IMR-90 (cell line): ENCODE measurements at regions not wholly inside any gene's neighbourhood (a gene's known extent, or its start where the extent isn't known, plus 50 kb on each side); places are given as distances from the start of the nearest gene placed in this dataset.

ENCODE experiments used
- ATAC-seq: fragments of 200-7000 bp; cut with Tn5 transposase; 2 replicates; pipeline ENCODE4 v1.9.1; 2020; ENCODE audit warnings: low read depth, mild to moderate bottlenecking, moderate library complexity
- BruUV-seq: library from RNA; stranded (reverse); fragments of 400-500 nt; replicated peaks from 2 replicates; lab custom pipeline; 2021; lab: Mats Ljungman, UMichigan
- CTCF ChIA-PET: fragments of 300-600 bp; formaldehyde crosslinking; extraction: SDS; loops from one replicate; lab custom pipeline; 2021; ENCODE audit warnings: antibody characterized with exemption; lab: Yijun Ruan, JAX
- POLR2A ChIA-PET: fragments of 300-600 bp; sonication (Branson Sonifier 250); formaldehyde crosslinking; loops from one replicate; lab custom pipeline; 2022; ENCODE audit warnings: antibody characterized with exemption; ENCODE audit not compliant: unreplicated experiment; lab: Charles Lee
- DNase-seq: peaks from one replicate; pipeline ENCODE4 v3.0.0; 2013
- H2AFZ ChIP-seq: replicated peaks from 2 replicates; pipeline ENCODE3; 2013; ENCODE audit warnings: low read length, mild to moderate bottlenecking; ENCODE audit not compliant: poor library complexity
- H2AK5ac ChIP-seq: 2 replicates; pipeline ENCODE4 v1.6.1; 2013; ENCODE audit warnings: low read depth, low read length, inconsistent platforms
- H2AK9ac ChIP-seq: replicated peaks from 2 replicates; pipeline ENCODE3; 2013; ENCODE audit warnings: mild to moderate bottlenecking, low read depth, low read length, moderate library complexity; ENCODE audit not compliant: poor library complexity
- H2BK120ac ChIP-seq: 2 replicates; pipeline ENCODE4 v1.6.1; 2013; ENCODE audit warnings: low read depth, low read length, inconsistent platforms
- H2BK15ac ChIP-seq: 3 replicates; pipeline ENCODE4 v1.6.1; 2013; ENCODE audit warnings: low read depth, low read length, inconsistent platforms
- H2BK20ac ChIP-seq: 2 replicates; pipeline ENCODE4 v1.6.1; 2013; ENCODE audit warnings: low read depth, mild to moderate bottlenecking, inconsistent platforms, low read length, moderate library complexity
- H2BK5ac ChIP-seq: 2 replicates; pipeline ENCODE4 v1.6.1; 2013; ENCODE audit warnings: mild to moderate bottlenecking, low read depth, low read length, inconsistent platforms; ENCODE audit not compliant: poor library complexity, severe bottlenecking
- H3K14ac ChIP-seq: replicated peaks from 2 replicates; pipeline ENCODE4 v1.6.1; 2013; ENCODE audit warnings: low read depth, low read length, inconsistent platforms
- H3K18ac ChIP-seq: 2 replicates; pipeline ENCODE4 v1.6.1; 2013; ENCODE audit warnings: low read depth, low read length, control low read depth
- H3K23ac ChIP-seq: 2 replicates; pipeline ENCODE4 v1.6.1; 2013; ENCODE audit warnings: low read depth, low read length, inconsistent platforms
- H3K27ac ChIP-seq: 2 replicates; pipeline ENCODE4 v1.5.1; 2013; ENCODE audit warnings: mild to moderate bottlenecking, control low read depth, low read length; ENCODE audit not compliant: insufficient read depth
- H3K27me3 ChIP-seq: 2 replicates; pipeline ENCODE4 v1.6.1; 2013; ENCODE audit warnings: low read length; ENCODE audit not compliant: control insufficient read depth, insufficient read depth
- H3K36me3 ChIP-seq: 2 replicates; pipeline ENCODE4 v1.6.1; 2013; ENCODE audit warnings: low read length, mixed read lengths; ENCODE audit not compliant: control insufficient read depth, insufficient read depth
- H3K4ac ChIP-seq: 2 replicates; pipeline ENCODE4 v1.6.1; 2013; ENCODE audit warnings: low read depth, low read length, inconsistent platforms
- H3K4me1 ChIP-seq: 2 replicates; pipeline ENCODE4 v1.6.1; 2013; ENCODE audit warnings: low read length, mixed read lengths; ENCODE audit not compliant: control insufficient read depth, insufficient read depth
- H3K4me2 ChIP-seq: 2 replicates; pipeline ENCODE4 v1.6.1; 2013; ENCODE audit warnings: low read depth, mild to moderate bottlenecking, control low read depth, low read length, moderate library complexity
- H3K4me3 ChIP-seq: 2 replicates; pipeline ENCODE4 v1.5.1; 2013; ENCODE audit warnings: low read depth, mild to moderate bottlenecking, control low read depth, low read length, moderate library complexity; ENCODE audit not compliant: insufficient read depth
- H3K56ac ChIP-seq: 2 replicates; pipeline ENCODE4 v1.6.1; 2013; ENCODE audit warnings: low read length, inconsistent platforms; ENCODE audit not compliant: insufficient read depth; ENCODE audit errors: extremely low read depth
- H3K79me1 ChIP-seq, 2 experiments: 2 replicates each; pipeline ENCODE4 v1.6.1; 2013; ENCODE audit warnings: low read length in 2 of 2, inconsistent platforms in 1 of 2, low read depth in 1 of 2
- H3K9ac ChIP-seq: 2 replicates; pipeline ENCODE4 v1.6.1; 2013; ENCODE audit warnings: low read depth, low read length, control low read depth
- H3K9me1 ChIP-seq: 2 replicates; pipeline ENCODE4 v1.6.1; 2013; ENCODE audit warnings: low read length, inconsistent platforms; ENCODE audit not compliant: insufficient read depth
- H3K9me3 ChIP-seq: 2 replicates; pipeline ENCODE4 v1.6.1; 2013; ENCODE audit warnings: low read length; ENCODE audit not compliant: control insufficient read depth, insufficient read depth
- H4K20me1 ChIP-seq: 2 replicates; pipeline ENCODE4 v1.6.1; 2013; ENCODE audit warnings: low read length, inconsistent platforms; ENCODE audit not compliant: insufficient read depth
- H4K5ac ChIP-seq: 2 replicates; pipeline ENCODE4 v1.6.1; 2013; ENCODE audit warnings: mild to moderate bottlenecking, low read depth, low read length, control low read depth
- H4K8ac ChIP-seq, 2 experiments: 2 replicates each; pipeline ENCODE4 v1.6.1; 2013; ENCODE audit warnings: low read depth in 2 of 2, low read length in 2 of 2, control low read depth in 1 of 2, inconsistent platforms in 1 of 2
- H4K91ac ChIP-seq: 2 replicates; pipeline ENCODE4 v1.6.1; 2013; ENCODE audit warnings: low read depth, low read length, inconsistent platforms; ENCODE audit not compliant: insufficient read depth
- FOS ChIP-seq: fragments of 150-350 bp; IDR thresholded peaks from 2 replicates; pipeline ENCODE4 v1.6.1; 2016; ENCODE audit warnings: low read depth, low read length
- MAZ ChIP-seq: IDR thresholded peaks from 2 replicates; pipeline ENCODE4 v1.6.1; 2012; ENCODE audit warnings: low read depth, mild to moderate bottlenecking, low read length, improper control_type of control experiment, moderate library complexity, borderline replicate concordance
- MXI1 ChIP-seq: IDR thresholded peaks from 2 replicates; pipeline ENCODE4 v1.6.1; 2012; ENCODE audit warnings: low read depth, mild to moderate bottlenecking, low read length, moderate library complexity, borderline replicate concordance
- NFE2L2 ChIP-seq: fragments of 150-350 bp; IDR thresholded peaks from 2 replicates; pipeline ENCODE4 v1.6.1; 2016; ENCODE audit warnings: low read depth, mild to moderate bottlenecking, low read length
- RCOR1 ChIP-seq: IDR thresholded peaks from 2 replicates; pipeline ENCODE4 v1.6.1; 2012; ENCODE audit warnings: mild to moderate bottlenecking, low read length, improper control_type of control experiment; ENCODE audit not compliant: insufficient replicate concordance
- RFX5 ChIP-seq: IDR thresholded peaks from 2 replicates; pipeline ENCODE4 v1.8.0; 2012; ENCODE audit warnings: low read depth, mild to moderate bottlenecking, low read length, moderate library complexity
- WGBS, 2 experiments: methylation state at CpG; one replicate each; pipeline versions ENCODE4 v1.1.5 to v1.1.7; 2013; ENCODE audit warnings: missing lambda C conversion rate in 2 of 2; ENCODE audit not compliant: insufficient read length in 1 of 2; ENCODE audit errors: extremely low coverage in 2 of 2; 5-methylcytosine and 5-hydroxymethylcytosine counted together
- dilution Hi-C: fragments of 300-500 bp; cut with HindIII; formaldehyde crosslinking; loops from one replicate; pipeline ENCODE4 v1.14.3; 2018; ENCODE audit warnings: low sequenced_read_pairs; ENCODE audit not compliant: unreplicated experiment
- in situ Hi-C: fragments of 300-500 bp; cut with MboI; formaldehyde crosslinking; loops from 3 replicates; pipeline ENCODE4 v1.14.3; 2019; ENCODE audit warnings: low sequenced_read_pairs, inconsistent platforms, mixed read lengths
- intact Hi-C: fragments of 100-400 bp; cut with micrococcal nuclease; formaldehyde crosslinking; loops from 2 replicates; pipeline ENCODE4 v1.10.0; 2022
- TF ChIP-seq, protein P1 (sequence below): conservative IDR thresholded peaks from 2 replicates; pipeline ENCODE4 v1.5.1; 2012; ENCODE audit warnings: mild to moderate bottlenecking, low read depth, low read length, improper control_type of control experiment

- POLR2A ChIA-PET: no interaction called here
- CTCF ChIA-PET: no interaction called here
- DNase-seq (peak; percentile 18), ATAC-seq (no peak; the same call in 1 of the 2 replicates)
- Histone ChIP-seq H4K5ac (no peak overlapping the region), H3K56ac (no peak overlapping the region), H2AFZ (no peak overlapping the region), H4K8ac (no peak overlapping the region), H2BK20ac (no peak overlapping the region), H4K91ac (no peak overlapping the region), H3K23ac (no peak overlapping the region), H2BK5ac (no peak overlapping the region), H3K9me1 (no peaks in the 10 kb centered on the region), H3K27me3 (no peaks in the 10 kb centered on the region), H3K4me1 (no peaks in the 10 kb centered on the region), H2AK5ac (no peak overlapping the region), H3K4ac (no peak overlapping the region), H4K20me1 (no peaks in the 10 kb centered on the region), H3K9ac (no peak overlapping the region), H3K18ac (no peak overlapping the region), H3K27ac (no peak overlapping the region), H3K4me2 (no peak overlapping the region), H3K4me3 (no peak overlapping the region), H2BK15ac (no peak overlapping the region), H3K14ac (no peak overlapping the region), H3K9me3 (no peaks in the 10 kb centered on the region), H3K36me3 (no peaks in the 10 kb centered on the region), H3K79me1 (no peaks in the 10 kb centered on the region), H2BK120ac (no peak overlapping the region), H2AK9ac (no peak overlapping the region)
- in situ Hi-C loops: no loop called here
- dilution Hi-C loops: no loop called here
- no TSS peak for BruUV-seq
- TF ChIP-seq FOS (no peak), MXI1 (no peak), MAZ (no peak), RFX5 (no peak), RCOR1 (no peak), NFE2L2 (no peak)
- TF ChIP-seq, protein P1, sequence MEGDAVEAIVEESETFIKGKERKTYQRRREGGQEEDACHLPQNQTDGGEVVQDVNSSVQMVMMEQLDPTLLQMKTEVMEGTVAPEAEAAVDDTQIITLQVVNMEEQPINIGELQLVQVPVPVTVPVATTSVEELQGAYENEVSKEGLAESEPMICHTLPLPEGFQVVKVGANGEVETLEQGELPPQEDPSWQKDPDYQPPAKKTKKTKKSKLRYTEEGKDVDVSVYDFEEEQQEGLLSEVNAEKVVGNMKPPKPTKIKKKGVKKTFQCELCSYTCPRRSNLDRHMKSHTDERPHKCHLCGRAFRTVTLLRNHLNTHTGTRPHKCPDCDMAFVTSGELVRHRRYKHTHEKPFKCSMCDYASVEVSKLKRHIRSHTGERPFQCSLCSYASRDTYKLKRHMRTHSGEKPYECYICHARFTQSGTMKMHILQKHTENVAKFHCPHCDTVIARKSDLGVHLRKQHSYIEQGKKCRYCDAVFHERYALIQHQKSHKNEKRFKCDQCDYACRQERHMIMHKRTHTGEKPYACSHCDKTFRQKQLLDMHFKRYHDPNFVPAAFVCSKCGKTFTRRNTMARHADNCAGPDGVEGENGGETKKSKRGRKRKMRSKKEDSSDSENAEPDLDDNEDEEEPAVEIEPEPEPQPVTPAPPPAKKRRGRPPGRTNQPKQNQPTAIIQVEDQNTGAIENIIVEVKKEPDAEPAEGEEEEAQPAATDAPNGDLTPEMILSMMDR: no peak
- intact Hi-C loops: no loop called here
- 41% methylated on average over 4 of the region's 10 CpGs; no CpG with 5 or more reads in 1 of the 2 experiments for WGBS, 2 experiments
Observed at GRCh38 chr1:227370533-227371254, 52.4 kb upstream of the CDC42BPA start.
